Keratinocyte (primary cell): ENCODE measurements at regions not wholly inside any gene's neighbourhood (a gene's known extent, or its start where the extent isn't known, plus 50 kb on each side); places are given as distances from the start of the nearest gene placed in this dataset.

Experiments used
- DNase-seq: peaks from one replicate; pipeline ENCODE4 v3.0.0-alpha.2; 2011; ENCODE audit warnings: low read depth, missing footprints, low spot score
- FAIRE-seq: peaks from 2 replicates; lab custom pipeline; 2011; peaks lifted over from hg19 to GRCh38; lab: Jason Lieb, UNC
- H2AFZ ChIP-seq: 2 replicates; pipeline ENCODE4 v1.6.0; 2012; ENCODE audit warnings: low read length, control low read depth, inconsistent platforms; ENCODE audit not compliant: control insufficient read depth
- H3K27ac ChIP-seq: 2 replicates; pipeline ENCODE4 v1.5.1; 2011; ENCODE audit warnings: low read length; ENCODE audit not compliant: control insufficient read depth, insufficient read depth
- H3K27me3 ChIP-seq: 3 replicates; pipeline ENCODE4 v1.6.0; 2011; ENCODE audit warnings: low read length; ENCODE audit not compliant: control insufficient read depth, insufficient read depth; ENCODE audit errors: extremely low read depth
- H3K36me3 ChIP-seq, 2 experiments: 2 replicates in 1 of 2; 3 replicates in 1 of 2; pipeline ENCODE4 v1.5.1; 2011; ENCODE audit warnings: low read length in 2 of 2, mild to moderate bottlenecking in 1 of 2; ENCODE audit not compliant: control insufficient read depth in 2 of 2, insufficient read depth in 2 of 2; ENCODE audit errors: extremely low read depth in 1 of 2
- H3K4me1 ChIP-seq: 3 replicates; pipeline ENCODE4 v1.5.1; 2011; ENCODE audit warnings: low read length; ENCODE audit not compliant: control insufficient read depth, insufficient read depth; ENCODE audit errors: extremely low read depth
- H3K4me2 ChIP-seq: 3 replicates; pipeline ENCODE4 v1.6.0; 2011; ENCODE audit warnings: low read depth, low read length; ENCODE audit not compliant: control insufficient read depth, insufficient read depth; ENCODE audit errors: extremely low read depth
- H3K4me3 ChIP-seq, 3 experiments: fragments of 200-600 bp in 1 of 3; sonication (generic) in 1 of 3; 2 replicates in 2 of 3; 3 replicates in 1 of 3; pipeline ENCODE4 v1.5.1; 2011 to 2016; ENCODE audit warnings: low read length in 3 of 3, mild to moderate bottlenecking in 3 of 3, control low read depth in 2 of 3, inconsistent platforms in 1 of 3, low read depth in 1 of 3, mixed read lengths in 1 of 3, mixed run types in 1 of 3, moderate library complexity in 1 of 3; ENCODE audit not compliant: control insufficient read depth in 2 of 3, insufficient read depth in 2 of 3; ENCODE audit errors: extremely low read depth in 1 of 3
- H3K79me2 ChIP-seq: 2 replicates; pipeline ENCODE4 v1.6.0; 2012; ENCODE audit warnings: low read length; ENCODE audit not compliant: control insufficient read depth, insufficient read depth
- H3K9ac ChIP-seq: 3 replicates; pipeline ENCODE4 v1.6.0; 2011; ENCODE audit warnings: low read length; ENCODE audit not compliant: control insufficient read depth, insufficient read depth; ENCODE audit errors: extremely low read depth
- H3K9me1 ChIP-seq: 3 replicates; pipeline ENCODE4 v1.6.0; 2011; ENCODE audit warnings: low read length; ENCODE audit not compliant: control insufficient read depth, insufficient read depth; ENCODE audit errors: extremely low read depth
- H3K9me3 ChIP-seq: 2 replicates; pipeline ENCODE4 v1.5.1; 2012; ENCODE audit warnings: low read depth, low read length; ENCODE audit not compliant: control insufficient read depth
- H4K20me1 ChIP-seq: 3 replicates; pipeline ENCODE4 v1.6.0; 2011; ENCODE audit warnings: low read length; ENCODE audit not compliant: control insufficient read depth, insufficient read depth; ENCODE audit errors: extremely low read depth
- EZH2 ChIP-seq: IDR thresholded peaks from one replicate; pipeline ENCODE4 v1.6.1; 2012; ENCODE audit warnings: inconsistent platforms, mild to moderate bottlenecking, low read length, moderate library complexity
- dilution Hi-C: fragments of 300-500 bp; cut with MboI; formaldehyde crosslinking; loops from one replicate; pipeline ENCODE4 v1.7.0; 2020; ENCODE audit warnings: low sequenced_read_pairs; ENCODE audit not compliant: extremely low pct_ligation_motif_present
- TF ChIP-seq, protein P1 (sequence below), 3 experiments: IDR thresholded peaks in 1 of 3; conservative IDR thresholded peaks in 1 of 3; optimal IDR thresholded peaks in 1 of 3; 2 replicates in 2 of 3; 3 replicates in 1 of 3; pipeline versions ENCODE3 to v1.5.1; 2011; ENCODE audit warnings: low read length in 3 of 3, mild to moderate bottlenecking in 3 of 3, moderate library complexity in 2 of 3, control low read depth in 1 of 3, inconsistent platforms in 1 of 3; ENCODE audit not compliant: insufficient read depth in 2 of 3; ENCODE audit errors: extremely low read depth in 1 of 3

DNA sequence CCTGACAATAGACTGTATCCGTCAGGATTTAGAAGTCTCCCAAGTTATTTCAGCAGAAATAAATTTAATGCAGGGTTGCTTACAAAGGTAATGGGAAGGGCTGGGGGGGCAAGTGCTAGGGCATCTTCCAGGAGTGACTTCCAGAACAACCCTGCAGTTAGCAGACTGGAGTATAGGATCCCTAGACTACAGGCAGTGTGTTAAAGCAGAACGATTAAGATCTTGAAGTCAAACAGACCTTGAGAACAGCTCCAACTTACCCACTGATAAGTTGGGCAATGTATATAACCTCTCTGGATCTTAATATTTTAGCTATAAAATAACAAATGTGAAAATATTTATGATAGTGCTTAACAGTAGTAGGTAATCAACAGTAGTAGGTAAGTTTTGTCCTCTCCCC lies 113.6 kb upstream of the LIFR start:
- no peak for DNase-seq
- Histone ChIP-seq H3K79me2 (no peaks in the 10 kb centered on the region), H3K36me3 (no peaks in the 10 kb centered on the region), H3K9me1 (no peaks in the 10 kb centered on the region), H3K4me3 (no peak overlapping the region), H3K4me1 (no peaks in the 10 kb centered on the region), H4K20me1 (peaks cover 3% of the 10 kb centered on the region), H3K27me3 (no peaks in the 10 kb centered on the region), H3K4me2 (no peak overlapping the region), H2AFZ (no peak overlapping the region), H3K9ac (no peak overlapping the region), H3K27ac (no peak overlapping the region), H3K9me3 (no peaks in the 10 kb centered on the region)
- TF ChIP-seq, protein P1, sequence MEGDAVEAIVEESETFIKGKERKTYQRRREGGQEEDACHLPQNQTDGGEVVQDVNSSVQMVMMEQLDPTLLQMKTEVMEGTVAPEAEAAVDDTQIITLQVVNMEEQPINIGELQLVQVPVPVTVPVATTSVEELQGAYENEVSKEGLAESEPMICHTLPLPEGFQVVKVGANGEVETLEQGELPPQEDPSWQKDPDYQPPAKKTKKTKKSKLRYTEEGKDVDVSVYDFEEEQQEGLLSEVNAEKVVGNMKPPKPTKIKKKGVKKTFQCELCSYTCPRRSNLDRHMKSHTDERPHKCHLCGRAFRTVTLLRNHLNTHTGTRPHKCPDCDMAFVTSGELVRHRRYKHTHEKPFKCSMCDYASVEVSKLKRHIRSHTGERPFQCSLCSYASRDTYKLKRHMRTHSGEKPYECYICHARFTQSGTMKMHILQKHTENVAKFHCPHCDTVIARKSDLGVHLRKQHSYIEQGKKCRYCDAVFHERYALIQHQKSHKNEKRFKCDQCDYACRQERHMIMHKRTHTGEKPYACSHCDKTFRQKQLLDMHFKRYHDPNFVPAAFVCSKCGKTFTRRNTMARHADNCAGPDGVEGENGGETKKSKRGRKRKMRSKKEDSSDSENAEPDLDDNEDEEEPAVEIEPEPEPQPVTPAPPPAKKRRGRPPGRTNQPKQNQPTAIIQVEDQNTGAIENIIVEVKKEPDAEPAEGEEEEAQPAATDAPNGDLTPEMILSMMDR (optimal IDR thresholded peaks at IDR 0.05 in 1 of 3, IDR thresholded peaks at IDR 0.05 in 1 of 3, conservative IDR thresholded peaks at IDR 0.05 in 1 of 3; ENCODE audit: extremely low read depth in 1 of 3, insufficient read depth in 2 of 3, low read length in 3 of 3): no peak
- TF ChIP-seq EZH2: no peak
- dilution Hi-C loops: no loop called here
- no peak for FAIRE-seq

DNA sequence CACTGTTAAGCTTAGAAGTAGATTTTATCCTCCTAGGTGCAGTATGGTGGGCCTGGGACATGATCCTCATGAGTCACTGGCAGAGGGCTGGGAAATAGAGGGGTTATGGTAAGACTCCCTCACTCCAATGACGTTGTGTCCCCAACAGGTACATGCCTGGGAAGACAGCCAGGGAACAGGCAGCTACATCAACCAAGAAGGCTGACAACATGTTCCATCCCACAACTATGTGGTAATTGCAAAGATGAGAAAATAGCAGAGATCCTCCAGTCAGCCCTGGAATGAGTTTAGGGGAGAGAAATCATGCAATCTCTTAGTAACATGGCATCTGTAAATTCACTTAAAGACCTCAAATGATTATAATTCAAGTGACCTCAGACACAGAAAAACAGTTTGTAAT lies 114.4 kb upstream of the LIFR start:
- Histone ChIP-seq H3K4me2 (no peak overlapping the region), H3K36me3 (no peaks in the 10 kb centered on the region), H3K4me1 (no peaks in the 10 kb centered on the region), H3K27me3 (no peaks in the 10 kb centered on the region), H3K9me3 (no peaks in the 10 kb centered on the region), H4K20me1 (peaks cover 3% of the 10 kb centered on the region), H3K27ac (no peak overlapping the region), H2AFZ (no peak overlapping the region), H3K9me1 (no peaks in the 10 kb centered on the region), H3K4me3 (no peak overlapping the region), H3K9ac (no peak overlapping the region), H3K79me2 (no peaks in the 10 kb centered on the region)
- FAIRE-seq: no peak
- TF ChIP-seq EZH2: no peak
- TF ChIP-seq, protein P1 (optimal IDR thresholded peaks at IDR 0.05 in 1 of 3, IDR thresholded peaks at IDR 0.05 in 1 of 3, conservative IDR thresholded peaks at IDR 0.05 in 1 of 3; ENCODE audit: extremely low read depth in 1 of 3, insufficient read depth in 2 of 3, low read length in 3 of 3): no peak
- dilution Hi-C loops: no loop called here
- DNase-seq: no peak
